ENCODE measurements at regions not wholly inside any gene's neighbourhood (a gene's known extent, or its start where the extent isn't known, plus 50 kb on each side); places are given as distances from the start of the nearest gene placed in this dataset.
"Not testable (repeated sequence)": the region's sequence is repeated elsewhere in the genome, so short reads cannot be mapped to it uniquely, and the experiment has no call there.

DNA sequence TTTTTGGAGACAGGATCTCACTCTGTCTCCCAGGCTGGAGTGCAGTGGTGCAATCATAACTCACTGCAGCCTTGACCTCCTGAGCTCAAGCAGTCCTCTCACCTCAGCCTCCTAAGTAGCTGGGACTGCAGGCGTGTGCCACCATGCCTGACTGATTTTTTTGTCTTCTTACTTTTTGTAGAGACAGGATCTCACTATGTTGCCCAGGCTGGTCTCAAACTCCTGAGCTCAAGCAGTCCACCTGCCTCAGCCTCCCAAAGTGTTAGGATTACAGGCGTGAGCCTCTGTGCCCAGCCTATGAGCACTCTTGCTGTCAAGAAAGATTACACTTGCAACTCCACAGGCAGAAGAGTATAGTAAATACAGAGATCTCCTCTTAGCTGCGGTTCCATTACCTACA, 151.5 kb upstream of the SLC35G4 start:
- not testable (repeated sequence) for BruUV-seq (replicated peaks)

DNA sequence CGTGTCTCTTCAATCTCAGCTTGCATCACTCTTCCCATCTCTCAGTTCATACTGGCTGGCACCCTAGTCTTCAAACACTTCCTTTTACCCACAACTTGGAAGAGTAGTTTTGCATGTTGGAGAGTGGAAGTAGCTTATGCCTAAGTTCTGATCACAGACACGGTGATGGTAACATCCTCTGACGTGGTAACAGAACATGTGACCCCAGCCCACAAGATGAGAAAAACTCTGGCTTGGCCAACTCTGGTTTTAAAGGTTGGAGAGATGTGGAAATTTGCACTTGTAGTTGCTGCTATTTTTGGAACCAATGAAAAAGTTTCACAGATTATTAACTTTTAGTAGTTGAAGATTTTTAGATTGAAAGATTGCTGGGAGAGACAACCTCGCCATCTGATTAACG, 155.4 kb upstream of the SLC35G4 start:
- H2AFZ ChIP-seq (ENCODE audit: low read length), result no peak overlapping the region
- 74% methylated on average over 5 of the region's 5 CpGs for WGBS (ENCODE audit: low lambda C conversion rate)
- peaks cover 10% of the 10 kb centered on the region for H3K4me1 ChIP-seq (ENCODE audit: insufficient read depth, low read length)
- no peaks in the 10 kb centered on the region for H4K20me1 ChIP-seq (ENCODE audit: insufficient read depth, low read length)
- H3K4me3 ChIP-seq (replicated peaks in 1 of 3; ENCODE audit: insufficient read depth in 1 of 3, low read depth in 2 of 3, low read length in 3 of 3), result no peak overlapping the region
- no peak for DNase-seq (ENCODE audit: low spot score)
- no peaks in the 10 kb centered on the region for H3K36me3 ChIP-seq (replicated peaks in 1 of 2; ENCODE audit: control insufficient read depth in 1 of 2, insufficient read depth in 2 of 2, low read length in 2 of 2)
- no peak for FAIRE-seq
- in situ Hi-C loops (cut with HindIII; ENCODE audit: extremely low pct_ligation_motif_present, low pct_unique_long_range_greater_than_20kb), result no loop called here
- no peaks in the 10 kb centered on the region for H3K79me2 ChIP-seq (ENCODE audit: insufficient read depth, low read length)
- CTCF ChIA-PET (ENCODE audit: low intra/inter-chr PET ratio, low total read pairs), result no interaction called here
- H3K27me3 ChIP-seq (ENCODE audit: control insufficient read depth in 1 of 2, insufficient read depth in 2 of 2, low read length in 2 of 2), result no peaks in the 10 kb centered on the region
- no peak overlapping the region for H3K27ac ChIP-seq (ENCODE audit: extremely low read length, insufficient read depth, low read length)
- no peak for ATAC-seq
- POLR2A ChIA-PET, result no interaction called here
- no peak overlapping the region for H3K4me2 ChIP-seq (ENCODE audit: low read depth, low read length)
- peaks cover 2% of the 10 kb centered on the region; the same call in 1 of the 2 replicates for H3K9me3 ChIP-seq (ENCODE audit: low read length)
- BruUV-seq (replicated peaks), result no TSS peak
- no peak overlapping the region for H3K9ac ChIP-seq (ENCODE audit: insufficient read depth, low read depth, low read length)
- intact Hi-C loops (cut with micrococcal nuclease; ENCODE audit: unreplicated experiment), result no loop called here
- TF ChIP-seq ELF4 (CRISPR knock-in tag; IDR thresholded peaks at IDR 0.05; ENCODE audit: borderline replicate concordance), result no peak
- TF ChIP-seq ZNF556 (CRISPR knock-in tag; IDR thresholded peaks at IDR 0.05; ENCODE audit: borderline replicate concordance), result no peak
- no peak for TF ChIP-seq CBFB (CRISPR knock-in tag; IDR thresholded peaks at IDR 0.05)
- TF ChIP-seq ARHGAP35 (CRISPR knock-in tag; IDR thresholded peaks at IDR 0.05; ENCODE audit: borderline replicate concordance), result no peak
- TF ChIP-seq ZNF232 (CRISPR knock-in tag; IDR thresholded peaks at IDR 0.05; ENCODE audit: borderline replicate concordance), result no peak
- TF ChIP-seq, protein P1, sequence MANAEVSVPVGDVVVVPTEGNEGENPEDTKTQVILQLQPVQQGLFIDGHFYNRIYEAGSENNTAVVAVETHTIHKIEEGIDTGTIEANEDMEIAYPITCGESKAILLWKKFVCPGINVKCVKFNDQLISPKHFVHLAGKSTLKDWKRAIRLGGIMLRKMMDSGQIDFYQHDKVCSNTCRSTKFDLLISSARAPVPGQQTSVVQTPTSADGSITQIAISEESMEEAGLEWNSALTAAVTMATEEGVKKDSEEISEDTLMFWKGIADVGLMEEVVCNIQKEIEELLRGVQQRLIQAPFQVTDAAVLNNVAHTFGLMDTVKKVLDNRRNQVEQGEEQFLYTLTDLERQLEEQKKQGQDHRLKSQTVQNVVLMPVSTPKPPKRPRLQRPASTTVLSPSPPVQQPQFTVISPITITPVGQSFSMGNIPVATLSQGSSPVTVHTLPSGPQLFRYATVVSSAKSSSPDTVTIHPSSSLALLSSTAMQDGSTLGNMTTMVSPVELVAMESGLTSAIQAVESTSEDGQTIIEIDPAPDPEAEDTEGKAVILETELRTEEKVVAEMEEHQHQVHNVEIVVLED (CRISPR knock-in tag; IDR thresholded peaks at IDR 0.05; ENCODE audit: borderline replicate concordance), result no peak
- no peak for TF ChIP-seq MTA3 (CRISPR knock-in tag; IDR thresholded peaks at IDR 0.05)
- TF ChIP-seq ZNF839 (CRISPR knock-in tag; IDR thresholded peaks at IDR 0.05; ENCODE audit: borderline replicate concordance), result no peak
- no peak for TF ChIP-seq ZSCAN21 (CRISPR knock-in tag; IDR thresholded peaks at IDR 0.05; ENCODE audit: borderline replicate concordance)
- TF ChIP-seq NFYC (CRISPR knock-in tag; IDR thresholded peaks at IDR 0.05), result no peak

More for the DNA sequence above, 151.5 kb upstream of the SLC35G4 start:
- peaks cover 10% of the 10 kb centered on the region for H3K4me1 ChIP-seq (ENCODE audit: insufficient read depth, low read length)
- H3K4me3 ChIP-seq (replicated peaks in 1 of 3; ENCODE audit: insufficient read depth in 1 of 3, low read depth in 2 of 3, low read length in 3 of 3); in situ Hi-C loops (cut with HindIII; ENCODE audit: extremely low pct_ligation_motif_present, low pct_unique_long_range_greater_than_20kb); H3K27me3 ChIP-seq (ENCODE audit: control insufficient read depth in 1 of 2, insufficient read depth in 2 of 2, low read length in 2 of 2); DNase-seq (ENCODE audit: low spot score); H4K20me1 ChIP-seq (ENCODE audit: insufficient read depth, low read length); H3K36me3 ChIP-seq (replicated peaks in 1 of 2; ENCODE audit: control insufficient read depth in 1 of 2, insufficient read depth in 2 of 2, low read length in 2 of 2); FAIRE-seq; H3K27ac ChIP-seq (ENCODE audit: extremely low read length, insufficient read depth, low read length); intact Hi-C loops (cut with micrococcal nuclease; ENCODE audit: unreplicated experiment); H3K79me2 ChIP-seq (ENCODE audit: insufficient read depth, low read length); H3K9ac ChIP-seq (ENCODE audit: insufficient read depth, low read depth, low read length); H2AFZ ChIP-seq (ENCODE audit: low read length); ATAC-seq; H3K9me3 ChIP-seq (ENCODE audit: low read length); H3K4me2 ChIP-seq (ENCODE audit: low read depth, low read length); POLR2A ChIA-PET; CTCF ChIA-PET (ENCODE audit: low intra/inter-chr PET ratio, low total read pairs): not testable (repeated sequence)
- TF ChIP-seq, protein P2, sequence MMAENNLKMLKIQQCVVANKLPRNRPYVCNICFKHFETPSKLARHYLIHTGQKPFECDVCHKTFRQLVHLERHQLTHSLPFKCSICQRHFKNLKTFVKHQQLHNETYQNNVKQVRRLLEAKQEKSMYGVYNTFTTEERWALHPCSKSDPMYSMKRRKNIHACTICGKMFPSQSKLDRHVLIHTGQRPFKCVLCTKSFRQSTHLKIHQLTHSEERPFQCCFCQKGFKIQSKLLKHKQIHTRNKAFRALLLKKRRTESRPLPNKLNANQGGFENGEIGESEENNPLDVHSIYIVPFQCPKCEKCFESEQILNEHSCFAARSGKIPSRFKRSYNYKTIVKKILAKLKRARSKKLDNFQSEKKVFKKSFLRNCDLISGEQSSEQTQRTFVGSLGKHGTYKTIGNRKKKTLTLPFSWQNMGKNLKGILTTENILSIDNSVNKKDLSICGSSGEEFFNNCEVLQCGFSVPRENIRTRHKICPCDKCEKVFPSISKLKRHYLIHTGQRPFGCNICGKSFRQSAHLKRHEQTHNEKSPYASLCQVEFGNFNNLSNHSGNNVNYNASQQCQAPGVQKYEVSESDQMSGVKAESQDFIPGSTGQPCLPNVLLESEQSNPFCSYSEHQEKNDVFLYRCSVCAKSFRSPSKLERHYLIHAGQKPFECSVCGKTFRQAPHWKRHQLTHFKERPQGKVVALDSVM (CRISPR knock-in tag; IDR thresholded peaks at IDR 0.05), result peak; percentile 86
- TF ChIP-seq ZNF121 (CRISPR knock-in tag; IDR thresholded peaks at IDR 0.05) (peak; percentile 53), ZNF460 (CRISPR knock-in tag; IDR thresholded peaks at IDR 0.05; ENCODE audit: borderline replicate concordance) (peak; percentile 49; the same call in 1 of the 2 replicates), ZMYM3 (CRISPR knock-in tag; IDR thresholded peaks at IDR 0.05) (peak; percentile 35; the same call in 1 of the 2 replicates)
- 49% methylated on average over 3 of the region's 3 CpGs for WGBS (ENCODE audit: low lambda C conversion rate)
